HepG2 (cell line): ENCODE measurements at regions not wholly inside any gene's neighbourhood (a gene's known extent, or its start where the extent isn't known, plus 50 kb on each side); places are given as distances from the start of the nearest gene placed in this dataset.

Experiments used
- ATAC-seq: fragments of 200-7000 bp; cut with Tn5 transposase; 3 replicates; pipeline ENCODE4 v1.9.1; 2020; ENCODE audit warnings: mild to moderate bottlenecking, moderate library complexity
- BruUV-seq: library from RNA; stranded (reverse); fragments of 400-500 nt; replicated peaks from 2 replicates; lab custom pipeline; 2021; lab: Mats Ljungman, UMichigan
- CTCF ChIA-PET: fragments of 300-600 bp; formaldehyde crosslinking; extraction: SDS; loops from one replicate; lab custom pipeline; 2021; ENCODE audit warnings: low total read pairs, inconsistent platforms, low intra/inter-chr PET ratio; lab: Yijun Ruan, JAX
- POLR2A ChIA-PET: fragments of 350-600 bp; sonication (Branson Sonifier 250); formaldehyde crosslinking; loops from one replicate; lab custom pipeline; 2020; ENCODE audit warnings: antibody characterized with exemption, inconsistent platforms; lab: Yijun Ruan, JAX
- DNase-seq: peaks from one replicate; pipeline ENCODE4 v3.0.0-alpha.2; 2015; ENCODE audit warnings: low spot score
- FAIRE-seq: peaks from 3 replicates; lab custom pipeline; 2011; peaks lifted over from hg19 to GRCh38; lab: Jason Lieb, UNC
- H2AFZ ChIP-seq: one replicate; pipeline ENCODE4 v1.6.1; 2011; ENCODE audit warnings: low read length, inconsistent platforms
- H3K27ac ChIP-seq: fragments of 300-600 bp; 3 replicates; pipeline ENCODE4 v1.8.0; 2011; ENCODE audit warnings: mixed run types, mild to moderate bottlenecking, mixed read lengths, low read length, inconsistent platforms; ENCODE audit not compliant: insufficient read depth; ENCODE audit errors: extremely low read length
- H3K27me3 ChIP-seq, 2 experiments: fragments of 200-600 bp in 1 of 2; 2 replicates in 1 of 2; 3 replicates in 1 of 2; pipeline versions ENCODE4 v1.6.0 to v1.8.0; 2011; ENCODE audit warnings: low read length in 2 of 2, mild to moderate bottlenecking in 2 of 2, moderate library complexity in 2 of 2, inconsistent platforms in 1 of 2; ENCODE audit not compliant: insufficient read depth in 2 of 2, control insufficient read depth in 1 of 2
- H3K36me3 ChIP-seq, 2 experiments: fragments of 200-600 bp in 1 of 2; replicated peaks in 1 of 2; 2 replicates in 1 of 2; 3 replicates in 1 of 2; pipeline versions ENCODE4 v1.5.1 to v1.8.0; 2011; ENCODE audit warnings: low read length in 2 of 2, inconsistent platforms in 1 of 2; ENCODE audit not compliant: insufficient read depth in 2 of 2, control insufficient read depth in 1 of 2
- H3K4me1 ChIP-seq: 2 replicates; pipeline ENCODE4 v1.5.1; 2012; ENCODE audit warnings: low read length, inconsistent platforms; ENCODE audit not compliant: insufficient read depth
- H3K4me2 ChIP-seq: 2 replicates; pipeline ENCODE4 v1.6.0; 2011; ENCODE audit warnings: low read depth, low read length, inconsistent platforms
- H3K4me3 ChIP-seq, 3 experiments: fragments of 200-600 bp in 1 of 3; sonication (generic), shearing (Covaris generic) in 1 of 3; replicated peaks in 1 of 3; 2 replicates each; pipeline ENCODE4 v1.5.1; 2011 to 2016; ENCODE audit warnings: low read length in 3 of 3, inconsistent platforms in 2 of 3, low read depth in 2 of 3, mild to moderate bottlenecking in 2 of 3, control low read depth in 1 of 3, mixed read lengths in 1 of 3; ENCODE audit not compliant: insufficient read depth in 1 of 3
- H3K79me2 ChIP-seq: one replicate; pipeline ENCODE4 v1.6.1; 2011; ENCODE audit warnings: low read length, inconsistent platforms; ENCODE audit not compliant: insufficient read depth
- H3K9ac ChIP-seq: 2 replicates; pipeline ENCODE4 v1.6.0; 2011; ENCODE audit warnings: mild to moderate bottlenecking, low read depth, low read length, inconsistent platforms; ENCODE audit not compliant: insufficient read depth
- H3K9me3 ChIP-seq: 2 replicates; pipeline ENCODE4 v1.5.1; 2012; ENCODE audit warnings: mild to moderate bottlenecking, low read length
- H4K20me1 ChIP-seq: 2 replicates; pipeline ENCODE4 v1.6.0; 2011; ENCODE audit warnings: inconsistent platforms, mild to moderate bottlenecking, low read length, moderate library complexity; ENCODE audit not compliant: insufficient read depth
- EHMT2 ChIP-seq: fragments of 200-600 bp; sonication (generic); IDR thresholded peaks from 2 replicates; pipeline ENCODE4 v1.7.0; 2017; ENCODE audit warnings: antibody characterized with exemption, low read depth, low read length, borderline replicate concordance
- FOXO1 ChIP-seq: sonication (generic); formaldehyde crosslinking; IDR thresholded peaks from 2 replicates; pipeline ENCODE4 v1.4.0; 2020; ENCODE audit warnings: missing genetic modification reagents
- JUND ChIP-seq: sonication (generic); formaldehyde crosslinking; IDR thresholded peaks from 2 replicates; pipeline ENCODE4 v1.8.0; 2022; ENCODE audit warnings: mild to moderate bottlenecking, missing genetic modification reagents
- MZF1 ChIP-seq: sonication (generic); formaldehyde crosslinking; IDR thresholded peaks from 2 replicates; pipeline ENCODE4 v1.8.1; 2023; ENCODE audit warnings: mild to moderate bottlenecking, missing genetic modification reagents, borderline replicate concordance
- RBFOX2 ChIP-seq: fragments of 200-400 bp; formaldehyde crosslinking; IDR thresholded peaks from 2 replicates; pipeline ENCODE4 v1.6.1; 2017; ENCODE audit warnings: low read depth, mild to moderate bottlenecking, low read length
- REPIN1 ChIP-seq: sonication (generic); formaldehyde crosslinking; IDR thresholded peaks from 2 replicates; pipeline ENCODE4 v1.8.0; 2022; ENCODE audit warnings: missing genetic modification reagents, low read depth, mild to moderate bottlenecking, borderline replicate concordance
- RFXAP ChIP-seq: sonication (generic); formaldehyde crosslinking; IDR thresholded peaks from 2 replicates; pipeline ENCODE4 v1.4.0; 2020; ENCODE audit warnings: missing genetic modification reagents, borderline replicate concordance
- SAFB2 ChIP-seq: sonication (generic); formaldehyde crosslinking; IDR thresholded peaks from 2 replicates; pipeline ENCODE4 v1.5.1; 2020; ENCODE audit warnings: missing genetic modification reagents, low read depth, mild to moderate bottlenecking, borderline replicate concordance
- SOX6 ChIP-seq, 2 experiments: fragments of 450-650 bp in 1 of 2; sonication (generic) in 1 of 2; formaldehyde crosslinking in 1 of 2; IDR thresholded peaks; 2 replicates each; pipeline versions ENCODE4 v1.4.0 to v1.6.1; 2017 to 2020; ENCODE audit warnings: antibody characterized with exemption in 1 of 2, mild to moderate bottlenecking in 1 of 2, missing genetic modification reagents in 1 of 2
- ZIK1 ChIP-seq: sonication (generic); formaldehyde crosslinking; IDR thresholded peaks from 2 replicates; pipeline ENCODE4 v1.5.0; 2020; ENCODE audit warnings: mild to moderate bottlenecking, low read depth, missing genetic modification reagents, borderline replicate concordance
- ZKSCAN5 ChIP-seq: sonication (generic); formaldehyde crosslinking; IDR thresholded peaks from 2 replicates; pipeline ENCODE4 v1.5.1; 2020; ENCODE audit warnings: mild to moderate bottlenecking, missing genetic modification reagents
- ZNF562 ChIP-seq: sonication (generic); formaldehyde crosslinking; IDR thresholded peaks from 2 replicates; pipeline ENCODE4 v1.8.0; 2022; ENCODE audit warnings: missing genetic modification reagents, borderline replicate concordance
- WGBS: methylation state at CpG from one replicate; pipeline ENCODE4 v1.1.6; 2017; ENCODE audit warnings: low lambda C conversion rate; 5-methylcytosine and 5-hydroxymethylcytosine counted together
- in situ Hi-C: cut with HindIII; loops from 2 replicates; pipeline ENCODE4 v1.10.0; 2017; ENCODE audit warnings: low pct_unique_long_range_greater_than_20kb; ENCODE audit not compliant: extremely low pct_ligation_motif_present
- intact Hi-C: fragments of 100-400 bp; cut with micrococcal nuclease; formaldehyde crosslinking; loops from one replicate; pipeline ENCODE4 v1.10.0; 2022; ENCODE audit not compliant: unreplicated experiment
- TF ChIP-seq, protein P1 (sequence below): IDR thresholded peaks from 2 replicates; pipeline ENCODE4 v1.6.1; 2016; ENCODE audit warnings: low read depth
- TF ChIP-seq, protein P2 (sequence below): sonication (generic); formaldehyde crosslinking; IDR thresholded peaks from 2 replicates; pipeline ENCODE4 v1.5.1; 2020; ENCODE audit warnings: missing genetic modification reagents, mild to moderate bottlenecking, borderline replicate concordance
- TF ChIP-seq, protein P3 (sequence below): sonication (generic); formaldehyde crosslinking; IDR thresholded peaks from 2 replicates; pipeline ENCODE4 v1.5.0; 2020; ENCODE audit warnings: missing genetic modification reagents, mild to moderate bottlenecking, borderline replicate concordance
- TF ChIP-seq, protein P4 (sequence below): sonication (generic); formaldehyde crosslinking; conservative IDR thresholded peaks from 2 replicates; pipeline ENCODE4 v1.8.0; 2022; ENCODE audit warnings: missing genetic modification reagents

DNA sequence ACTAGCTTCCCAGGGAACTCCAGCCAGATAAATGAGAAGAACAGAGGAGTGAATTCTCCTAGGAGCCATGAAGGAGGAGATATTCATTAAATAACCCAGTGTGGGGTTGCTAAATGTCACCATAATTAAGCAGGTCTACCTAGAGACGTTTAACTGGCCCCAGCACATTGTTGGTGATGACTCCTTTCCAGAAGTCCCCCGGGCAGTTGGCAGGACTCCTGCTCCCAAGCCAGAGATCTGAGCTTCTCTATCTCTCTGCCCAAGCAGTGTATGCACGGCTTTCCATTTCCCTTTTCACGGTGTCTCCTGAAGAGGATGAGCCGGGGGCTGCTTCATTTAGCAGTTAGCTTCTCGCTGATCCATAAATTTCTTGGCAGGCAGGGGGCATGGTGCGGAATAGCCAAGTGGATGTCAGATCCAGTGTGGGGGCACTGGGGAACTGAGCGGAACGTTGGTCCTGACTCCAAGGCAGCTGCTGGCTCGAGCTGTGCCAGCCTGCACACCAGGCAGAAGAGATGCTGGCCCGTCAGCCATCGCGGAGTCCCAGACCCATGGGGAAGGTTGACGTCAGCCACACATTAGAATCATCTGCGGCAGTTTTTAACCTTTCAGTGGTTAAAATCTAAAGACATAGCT lies 142.0 kb upstream of the NPY start:
- H3K79me2 ChIP-seq, result no peaks in the 10 kb centered on the region
- ChIA-PET CTCF (no interaction called here), POLR2A (no interaction called here)
- no peak overlapping the region for H2AFZ ChIP-seq
- no peak overlapping the region for H3K27ac ChIP-seq
- DNase-seq, result no peak
- no peaks in the 10 kb centered on the region for H4K20me1 ChIP-seq
- BruUV-seq, result no TSS peak
- H3K4me3 ChIP-seq, result no peak overlapping the region
- H3K4me2 ChIP-seq, result no peak overlapping the region
- intact Hi-C loops (no loop called here), in situ Hi-C loops (no loop called here)
- no peak for ATAC-seq
- H3K4me1 ChIP-seq, result no peaks in the 10 kb centered on the region
- H3K27me3 ChIP-seq, result no peaks in the 10 kb centered on the region
- no peaks in the 10 kb centered on the region for H3K9me3 ChIP-seq
- no peak for FAIRE-seq
- no peak overlapping the region for H3K9ac ChIP-seq
- H3K36me3 ChIP-seq, result no peaks in the 10 kb centered on the region
- 34% methylated on average over 9 of the region's 15 CpGs for WGBS
- TF ChIP-seq EHMT2 (no peak), FOXO1 (no peak), RBFOX2 (no peak), ZIK1 (CRISPR knock-in tag) (no peak), JUND (CRISPR knock-in tag) (no peak), RFXAP (CRISPR knock-in tag) (no peak), SOX6 (IDR thresholded peaks at IDR 0.05) (no peak), SOX6 (CRISPR knock-in tag; IDR thresholded peaks at IDR 0.05) (no peak), SAFB2 (CRISPR knock-in tag) (no peak), ZKSCAN5 (CRISPR knock-in tag) (no peak), REPIN1 (CRISPR knock-in tag) (no peak), MZF1 (no peak), ZNF562 (CRISPR knock-in tag) (no peak)
- TF ChIP-seq, protein P1, sequence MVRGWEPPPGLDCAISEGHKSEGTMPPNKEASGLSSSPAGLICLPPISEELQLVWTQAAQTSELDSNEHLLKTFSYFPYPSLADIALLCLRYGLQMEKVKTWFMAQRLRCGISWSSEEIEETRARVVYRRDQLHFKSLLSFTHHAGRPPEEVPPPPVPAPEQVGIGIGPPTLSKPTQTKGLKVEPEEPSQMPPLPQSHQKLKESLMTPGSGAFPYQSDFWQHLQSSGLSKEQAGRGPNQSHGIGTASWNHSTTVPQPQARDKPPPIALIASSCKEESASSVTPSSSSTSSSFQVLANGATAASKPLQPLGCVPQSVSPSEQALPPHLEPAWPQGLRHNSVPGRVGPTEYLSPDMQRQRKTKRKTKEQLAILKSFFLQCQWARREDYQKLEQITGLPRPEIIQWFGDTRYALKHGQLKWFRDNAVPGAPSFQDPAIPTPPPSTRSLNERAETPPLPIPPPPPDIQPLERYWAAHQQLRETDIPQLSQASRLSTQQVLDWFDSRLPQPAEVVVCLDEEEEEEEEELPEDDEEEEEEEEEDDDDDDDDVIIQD (CRISPR knock-in tag), result no peak
- TF ChIP-seq, protein P2, sequence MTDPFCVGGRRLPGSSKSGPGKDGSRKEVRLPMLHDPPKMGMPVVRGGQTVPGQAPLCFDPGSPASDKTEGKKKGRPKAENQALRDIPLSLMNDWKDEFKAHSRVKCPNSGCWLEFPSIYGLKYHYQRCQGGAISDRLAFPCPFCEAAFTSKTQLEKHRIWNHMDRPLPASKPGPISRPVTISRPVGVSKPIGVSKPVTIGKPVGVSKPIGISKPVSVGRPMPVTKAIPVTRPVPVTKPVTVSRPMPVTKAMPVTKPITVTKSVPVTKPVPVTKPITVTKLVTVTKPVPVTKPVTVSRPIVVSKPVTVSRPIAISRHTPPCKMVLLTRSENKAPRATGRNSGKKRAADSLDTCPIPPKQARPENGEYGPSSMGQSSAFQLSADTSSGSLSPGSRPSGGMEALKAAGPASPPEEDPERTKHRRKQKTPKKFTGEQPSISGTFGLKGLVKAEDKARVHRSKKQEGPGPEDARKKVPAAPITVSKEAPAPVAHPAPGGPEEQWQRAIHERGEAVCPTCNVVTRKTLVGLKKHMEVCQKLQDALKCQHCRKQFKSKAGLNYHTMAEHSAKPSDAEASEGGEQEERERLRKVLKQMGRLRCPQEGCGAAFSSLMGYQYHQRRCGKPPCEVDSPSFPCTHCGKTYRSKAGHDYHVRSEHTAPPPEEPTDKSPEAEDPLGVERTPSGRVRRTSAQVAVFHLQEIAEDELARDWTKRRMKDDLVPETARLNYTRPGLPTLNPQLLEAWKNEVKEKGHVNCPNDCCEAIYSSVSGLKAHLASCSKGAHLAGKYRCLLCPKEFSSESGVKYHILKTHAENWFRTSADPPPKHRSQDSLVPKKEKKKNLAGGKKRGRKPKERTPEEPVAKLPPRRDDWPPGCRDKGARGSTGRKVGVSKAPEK, result no peak
- TF ChIP-seq, protein P3, sequence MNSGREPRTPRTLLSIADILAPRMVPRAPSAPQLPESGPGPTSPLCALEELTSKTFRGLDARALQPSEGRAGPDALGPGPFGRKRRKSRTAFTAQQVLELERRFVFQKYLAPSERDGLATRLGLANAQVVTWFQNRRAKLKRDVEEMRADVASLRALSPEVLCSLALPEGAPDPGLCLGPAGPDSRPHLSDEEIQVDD, result no peak
- TF ChIP-seq, protein P4, sequence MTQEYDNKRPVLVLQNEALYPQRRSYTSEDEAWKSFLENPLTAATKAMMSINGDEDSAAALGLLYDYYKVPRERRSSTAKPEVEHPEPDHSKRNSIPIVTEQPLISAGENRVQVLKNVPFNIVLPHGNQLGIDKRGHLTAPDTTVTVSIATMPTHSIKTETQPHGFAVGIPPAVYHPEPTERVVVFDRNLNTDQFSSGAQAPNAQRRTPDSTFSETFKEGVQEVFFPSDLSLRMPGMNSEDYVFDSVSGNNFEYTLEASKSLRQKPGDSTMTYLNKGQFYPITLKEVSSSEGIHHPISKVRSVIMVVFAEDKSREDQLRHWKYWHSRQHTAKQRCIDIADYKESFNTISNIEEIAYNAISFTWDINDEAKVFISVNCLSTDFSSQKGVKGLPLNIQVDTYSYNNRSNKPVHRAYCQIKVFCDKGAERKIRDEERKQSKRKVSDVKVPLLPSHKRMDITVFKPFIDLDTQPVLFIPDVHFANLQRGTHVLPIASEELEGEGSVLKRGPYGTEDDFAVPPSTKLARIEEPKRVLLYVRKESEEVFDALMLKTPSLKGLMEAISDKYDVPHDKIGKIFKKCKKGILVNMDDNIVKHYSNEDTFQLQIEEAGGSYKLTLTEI (CRISPR knock-in tag), result no peak
